ENCODE measurements at regions not wholly inside any gene's neighbourhood (a gene's known extent, or its start where the extent isn't known, plus 50 kb on each side); places are given as distances from the start of the nearest gene placed in this dataset.

DNA sequence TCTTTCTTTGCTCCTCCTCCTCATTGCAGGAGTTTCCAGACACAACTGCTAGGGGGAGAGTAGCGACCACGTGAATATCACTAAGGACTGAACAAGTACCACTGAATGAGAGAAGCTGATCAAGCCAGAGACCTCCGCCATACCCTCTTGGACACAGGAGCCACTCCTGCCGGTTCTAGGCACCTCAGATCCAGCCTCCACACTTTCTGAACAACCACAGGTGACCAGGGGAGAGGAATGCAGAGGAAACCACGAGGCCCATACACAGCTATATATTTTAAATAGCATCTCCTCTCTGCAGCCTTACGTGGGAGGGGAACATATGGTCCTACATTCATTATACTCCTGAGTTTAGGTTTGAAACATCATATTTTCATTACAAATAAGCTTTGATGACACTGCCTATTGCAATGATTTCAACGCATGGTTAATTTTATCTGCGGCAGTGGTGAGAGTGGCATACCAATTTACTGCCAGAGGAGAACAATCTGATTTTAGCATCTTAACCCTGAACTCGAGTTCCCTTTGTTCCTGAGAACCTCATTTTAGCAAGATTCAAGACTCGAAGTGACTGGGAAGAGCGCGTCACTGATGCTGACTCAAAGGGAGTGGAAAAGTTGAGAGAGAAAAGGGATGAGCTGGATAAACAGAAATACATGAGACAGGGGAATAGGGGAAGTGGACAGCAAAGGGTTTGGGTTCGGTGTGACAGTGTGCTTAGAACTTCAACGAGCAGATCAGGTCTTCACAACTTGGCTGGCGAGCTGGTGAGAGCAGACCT, 231.7 kb upstream of the PPARGC1A start (continued):
- no peak for TF ChIP-seq ZFP36 (IDR thresholded peaks at IDR 0.05; ENCODE audit: low read depth, low read length, partially characterized antibody)
- TF ChIP-seq ZNF253 (CRISPR knock-in tag; conservative IDR thresholded peaks at IDR 0.05) = no peak
- TF ChIP-seq ZNF239 (CRISPR knock-in tag; IDR thresholded peaks at IDR 0.05) = no peak
- no peak for TF ChIP-seq ZHX1 (conservative IDR thresholded peaks at IDR 0.05; ENCODE audit: low read length)
- TF ChIP-seq ZFP30 (CRISPR knock-in tag; IDR thresholded peaks at IDR 0.05; ENCODE audit: borderline replicate concordance) = no peak
- no peak for TF ChIP-seq ZKSCAN3 (CRISPR knock-in tag; IDR thresholded peaks at IDR 0.05)
- TF ChIP-seq XRCC5 (IDR thresholded peaks at IDR 0.05; ENCODE audit: low read depth, low read length) = no peak
- no peak for TF ChIP-seq OTX1 (CRISPR knock-in tag; IDR thresholded peaks at IDR 0.05)
- TF ChIP-seq PHB2 (IDR thresholded peaks at IDR 0.05; ENCODE audit: low read depth) = no peak
- TF ChIP-seq TAF15 (IDR thresholded peaks at IDR 0.05; ENCODE audit: low read depth, low read length) = no peak
- no peak for TF ChIP-seq SUPT5H (IDR thresholded peaks at IDR 0.05)
